Eye (tissue), 1 donor: ENCODE measurements at regions not wholly inside any gene's neighbourhood (a gene's known extent, or its start where the extent isn't known, plus 50 kb on each side); places are given as distances from the start of the nearest gene placed in this dataset.
A peak's percentile ranks its signal among the peaks of the same experiment; 100 is the strongest.
"Not testable (repeated sequence)": the region's sequence is repeated elsewhere in the genome, so short reads cannot be mapped to it uniquely, and the experiment has no call there.

Source experiments
- DNase-seq: peaks from one replicate; pipeline ENCODE4 v3.0.0-alpha.2; 2015

DNA sequence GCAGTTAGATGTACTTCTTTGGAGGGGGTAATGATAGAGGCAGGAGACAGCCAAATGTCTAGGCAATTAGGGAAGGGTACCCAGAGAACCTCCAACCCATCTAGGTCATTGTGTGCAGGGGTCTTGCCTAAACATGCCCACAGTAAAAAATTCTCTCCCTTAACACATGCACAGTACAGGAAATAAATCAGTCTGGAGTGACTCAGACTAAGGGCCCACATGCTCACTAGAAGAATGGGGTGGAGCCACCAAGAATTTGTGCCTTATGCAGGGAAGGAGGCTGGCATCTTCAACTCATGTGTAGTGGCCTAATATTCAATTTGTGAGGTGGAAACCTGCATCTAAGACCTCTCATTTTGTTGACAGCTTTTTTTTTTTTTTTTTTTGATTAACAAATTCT lies 945.3 kb upstream of the GRIA3 start:
- no peak for DNase-seq

DNA sequence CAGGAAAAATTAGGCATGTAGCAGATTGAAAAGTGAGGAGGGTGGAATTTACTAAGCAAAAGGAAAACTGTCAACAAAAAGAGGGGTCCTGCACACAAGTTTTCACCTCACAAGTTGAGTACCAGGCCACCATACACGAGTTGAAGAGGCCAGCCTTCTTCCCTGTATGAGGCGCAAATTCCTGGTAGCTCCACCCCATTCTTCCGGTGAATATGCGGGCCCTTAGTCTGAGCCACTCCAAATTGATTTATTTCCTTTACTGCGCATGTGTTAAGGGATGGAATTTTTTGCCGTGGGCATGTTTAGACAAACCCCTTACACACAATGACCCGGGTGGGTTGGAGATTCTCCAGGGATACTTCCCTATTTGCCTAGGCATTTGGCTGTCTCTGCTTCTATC lies 942.1 kb upstream of the GRIA3 start:
- DNase-seq, result no peak

DNA sequence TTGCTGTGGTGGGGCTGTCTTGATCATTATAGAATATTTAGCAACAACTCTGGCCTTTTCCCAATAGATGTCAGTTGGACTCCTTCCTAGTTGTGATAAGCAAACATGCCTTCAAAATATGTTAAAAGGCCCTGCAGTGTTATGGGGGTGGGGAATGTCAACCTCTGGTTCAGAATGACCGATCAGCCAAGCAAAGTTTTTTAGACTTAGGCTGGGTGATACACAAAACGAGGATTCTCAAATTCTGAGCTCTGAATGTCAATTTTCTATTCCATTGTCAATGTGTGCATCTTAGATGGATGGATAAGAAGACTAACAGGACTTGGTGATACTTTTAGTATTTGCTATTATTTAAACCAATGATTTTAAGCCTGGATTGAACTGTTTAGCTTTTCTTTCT lies 940.0 kb upstream of the GRIA3 start:
- no peak for DNase-seq

DNA sequence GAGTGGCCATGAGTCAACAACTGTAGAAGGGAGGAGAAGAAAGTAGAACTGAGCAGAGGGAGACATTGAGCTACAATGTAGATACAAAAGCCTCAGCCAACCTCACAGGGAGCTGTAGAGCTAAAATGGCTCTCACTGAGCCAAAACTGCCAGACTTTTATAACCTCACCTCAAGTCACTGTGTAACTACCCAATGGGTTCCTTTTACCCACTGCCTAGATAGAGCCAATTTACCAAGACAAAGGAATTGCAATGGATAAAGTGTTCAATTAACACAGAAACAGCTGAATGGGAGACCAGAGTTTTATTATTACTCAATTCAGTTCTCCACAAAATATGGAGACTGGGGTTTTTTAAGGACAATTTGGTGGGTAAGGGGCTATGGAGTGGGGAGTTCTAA lies 938.9 kb upstream of the GRIA3 start:
- no peak for DNase-seq

DNA sequence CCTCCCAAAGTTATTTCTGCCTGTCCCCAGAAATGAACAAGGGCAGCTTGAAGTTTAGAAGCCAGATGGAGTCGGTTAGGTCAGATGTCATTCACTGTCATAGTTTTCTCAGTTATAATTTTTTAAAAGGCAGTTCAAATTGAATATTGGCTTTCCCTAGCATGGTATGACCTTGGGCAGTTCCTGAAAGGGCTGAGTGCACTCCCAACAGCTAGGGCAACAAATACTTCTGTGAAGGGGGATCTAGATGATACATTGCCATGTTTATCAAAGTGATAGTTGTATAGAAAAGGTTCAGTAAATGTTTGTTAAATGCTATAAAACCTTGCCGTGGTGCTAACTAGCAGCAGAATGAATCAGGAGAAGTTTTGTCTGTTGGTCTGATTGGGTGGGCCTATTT lies 938.1 kb upstream of the GRIA3 start:
- no peak for DNase-seq

DNA sequence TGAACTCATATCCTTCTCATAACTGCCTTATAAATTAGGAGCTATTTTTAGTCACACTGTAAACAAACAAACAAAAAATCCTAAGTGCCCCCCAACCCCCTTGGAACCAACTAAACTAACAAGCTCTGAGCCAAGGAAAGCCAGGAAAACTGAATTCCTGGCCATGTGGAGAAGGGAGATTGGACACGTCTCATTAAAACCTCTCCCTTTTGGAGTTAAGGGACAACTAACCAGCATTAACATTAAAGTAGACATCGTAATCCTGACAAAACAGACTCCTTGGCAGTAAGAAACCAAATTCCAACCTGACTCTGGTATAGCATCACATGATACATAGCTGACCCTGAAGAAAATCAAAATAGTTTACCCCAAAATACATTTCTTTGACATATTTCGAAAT lies 937.1 kb upstream of the GRIA3 start:
- no peak for DNase-seq

DNA sequence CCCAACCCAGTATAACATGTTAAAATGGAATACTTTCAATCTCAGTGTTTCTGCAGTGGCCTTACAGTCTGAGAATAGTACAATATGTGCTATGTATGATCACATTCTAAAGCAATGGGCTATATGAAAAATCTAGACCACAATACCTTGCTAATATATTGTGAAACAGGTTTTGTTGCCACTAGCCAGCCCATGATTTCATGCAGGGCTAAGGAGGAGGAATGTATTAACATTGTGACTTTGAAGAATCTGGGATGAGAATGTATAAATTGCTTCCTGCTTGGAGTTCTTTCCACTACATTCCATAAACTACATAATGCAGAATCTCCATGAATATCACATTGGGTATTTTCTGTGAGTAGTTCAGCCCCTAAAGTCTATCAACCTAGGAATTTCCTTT lies 935.4 kb upstream of the GRIA3 start:
- no peak for DNase-seq

DNA sequence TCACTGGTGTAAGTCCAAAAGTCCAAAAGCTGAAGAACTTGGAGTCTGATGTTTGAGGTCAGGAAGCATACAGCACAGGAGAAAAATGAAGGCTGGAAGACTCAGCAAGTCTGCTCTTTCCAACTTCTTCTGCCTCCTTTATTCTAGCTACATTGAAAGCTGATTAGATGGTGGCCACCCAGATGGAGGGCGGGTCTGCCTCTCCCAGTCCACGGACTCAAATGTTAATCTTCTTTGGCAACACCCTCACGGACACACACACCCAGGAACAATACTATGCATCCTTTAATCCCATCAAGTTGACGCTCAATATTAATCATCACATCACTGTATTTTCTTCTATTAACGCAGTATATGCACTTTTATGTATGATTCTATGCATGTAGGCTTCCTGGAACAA lies 931.6 kb upstream of the GRIA3 start:
- DNase-seq, result no peak

DNA sequence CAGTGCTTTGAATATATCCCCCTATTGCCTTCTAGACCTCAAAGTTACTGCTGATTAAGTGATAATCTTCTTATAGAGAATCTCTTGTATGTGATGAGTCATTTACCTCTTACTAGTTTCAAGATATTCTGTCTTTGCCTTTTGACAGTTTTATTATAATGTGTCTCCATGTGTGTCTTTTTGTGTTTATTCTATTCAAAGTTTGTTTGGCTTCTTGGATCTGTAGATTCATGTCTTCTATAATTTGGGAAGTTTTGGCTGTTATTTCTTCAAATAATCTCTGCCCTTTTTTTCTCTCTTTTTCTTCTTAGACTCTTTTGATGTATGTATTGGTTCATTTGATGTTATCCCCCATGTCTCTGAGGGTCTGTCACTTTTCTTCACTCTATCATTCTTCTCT lies 915.7 kb upstream of the GRIA3 start:
- no peak for DNase-seq

DNA sequence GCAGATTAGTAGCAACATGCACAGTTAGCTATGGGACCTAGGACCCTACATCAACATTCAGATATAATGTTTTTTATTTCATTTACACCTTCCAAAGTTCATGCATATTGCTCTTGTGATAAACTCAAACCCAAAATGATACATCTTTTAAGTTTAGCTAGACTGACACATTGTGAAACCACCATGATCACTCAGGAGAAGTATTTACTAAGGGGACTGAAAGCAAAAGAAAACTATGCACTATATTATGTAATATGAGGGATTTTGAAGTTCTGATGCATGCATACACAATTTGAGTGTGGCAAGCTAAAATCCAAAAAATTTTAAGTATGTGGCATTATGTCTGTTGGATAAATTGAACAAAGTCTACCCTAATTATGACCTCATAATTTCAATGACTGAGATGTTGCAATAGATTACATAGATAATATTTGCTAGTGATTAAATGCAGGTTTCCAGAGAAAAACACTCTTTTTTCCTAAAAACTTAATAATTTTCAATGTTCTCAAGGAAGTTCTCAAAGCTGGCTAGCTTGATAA lies 914.8 kb upstream of the GRIA3 start:
- no peak for DNase-seq

DNA sequence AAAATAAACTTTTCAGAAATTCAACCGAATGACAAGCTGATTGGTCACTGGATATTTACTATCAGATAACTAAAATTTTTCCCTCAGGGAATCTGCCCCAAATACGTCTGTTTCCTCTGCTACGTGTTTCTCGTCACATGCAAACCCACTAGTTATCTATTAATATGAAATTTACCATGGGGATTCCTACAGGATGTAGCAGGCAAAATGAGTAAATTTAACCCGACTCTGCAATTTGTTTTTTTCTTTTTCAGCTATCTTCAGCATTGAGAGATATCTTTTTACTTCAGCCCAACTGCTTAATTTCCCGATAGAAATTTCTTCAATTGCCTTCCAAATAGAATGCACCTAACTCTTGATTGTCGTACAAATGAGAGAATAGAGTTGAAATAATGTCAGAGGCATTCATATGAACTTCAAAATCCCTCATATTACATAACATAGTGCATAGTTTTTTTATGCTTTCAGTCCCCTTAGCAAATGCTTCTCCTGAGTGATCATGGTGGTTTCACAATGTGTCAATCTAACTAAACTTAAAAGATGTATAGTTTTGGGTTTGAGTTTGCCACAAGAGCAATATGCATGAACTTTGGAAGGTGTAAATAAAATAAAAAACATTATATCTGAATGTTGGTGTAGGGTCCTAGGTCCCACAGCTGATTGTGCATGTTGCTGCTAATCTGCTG lies 913.1 kb upstream of the GRIA3 start:
- DNase-seq, result no peak

DNA sequence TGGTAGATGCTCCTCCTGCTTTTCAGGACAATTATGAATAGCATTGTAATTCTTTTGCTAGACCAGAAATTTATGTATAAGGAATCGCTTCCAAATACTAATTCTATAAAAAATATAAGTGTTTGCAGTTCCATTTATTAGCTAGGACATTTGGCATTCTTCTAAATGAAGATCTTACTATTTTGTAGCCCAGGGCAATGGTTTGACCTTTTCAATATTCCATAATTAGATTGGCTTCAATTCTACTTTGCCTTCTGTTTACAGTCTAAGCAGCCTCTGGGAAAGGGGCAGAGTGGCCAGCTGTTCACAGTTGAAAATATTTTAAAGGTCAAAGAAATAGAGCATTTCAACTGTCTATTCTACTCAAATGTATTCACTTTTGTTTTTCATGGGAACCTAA lies 912.1 kb upstream of the GRIA3 start:
- DNase-seq, result peak; percentile 1

DNA sequence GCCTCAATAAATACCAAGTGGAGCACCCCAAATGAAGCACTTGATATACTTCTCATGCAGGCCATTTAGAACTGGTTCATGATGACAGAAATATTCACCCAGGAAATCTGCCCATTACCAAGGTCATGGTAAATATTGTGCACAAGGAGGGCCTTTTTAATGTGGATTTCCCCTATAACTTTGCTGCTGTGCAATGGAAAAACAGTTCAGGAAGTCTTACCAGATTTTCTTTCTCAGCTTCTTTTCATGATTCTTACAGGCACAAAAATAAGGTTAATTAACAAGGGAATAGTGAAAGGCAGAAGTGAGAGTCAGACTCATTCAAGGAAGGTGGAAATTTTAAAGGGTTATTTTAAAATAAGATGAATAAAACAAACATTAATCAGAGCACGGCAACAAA lies 904.3 kb upstream of the GRIA3 start:
- DNase-seq, result no peak

DNA sequence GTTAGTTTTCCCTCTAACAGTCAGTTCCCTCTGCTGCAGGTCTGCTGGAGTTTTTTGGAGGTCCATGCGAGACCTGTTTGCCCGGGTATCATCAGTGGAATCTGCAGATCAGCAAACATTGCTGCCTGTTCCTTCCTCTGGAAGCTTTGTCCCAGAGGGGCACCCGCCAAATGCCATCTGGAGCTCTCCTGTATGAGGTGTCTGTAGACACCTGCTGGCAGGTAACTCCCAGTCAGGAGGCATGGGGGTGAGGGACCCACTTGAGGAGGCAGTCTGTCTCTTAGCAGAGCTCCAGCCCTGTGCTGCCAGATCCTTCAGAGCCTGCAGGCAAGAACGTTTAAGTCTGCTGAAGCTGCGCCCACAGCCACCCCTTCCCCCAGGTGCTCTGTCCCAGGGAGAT lies 884.3 kb upstream of the GRIA3 start:
- DNase-seq, result not testable (repeated sequence)

DNA sequence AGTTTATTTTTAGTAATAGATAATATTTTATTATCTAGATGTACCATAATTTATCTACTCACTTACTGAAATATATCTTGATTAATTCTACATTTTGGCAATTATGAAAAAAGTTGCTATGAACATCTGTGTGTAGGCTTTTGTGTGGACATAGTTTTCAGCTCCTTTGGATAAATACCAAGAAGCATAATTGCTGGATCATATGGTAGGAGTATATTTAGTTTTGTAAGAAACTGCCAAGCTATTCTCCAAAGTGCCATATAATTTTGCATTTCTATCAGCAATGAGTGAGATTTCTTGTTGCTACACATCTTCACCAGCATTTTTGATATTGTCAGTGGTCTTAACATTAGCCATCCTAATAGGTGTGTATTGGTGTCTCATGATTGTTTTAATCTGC lies 882.6 kb upstream of the GRIA3 start:
- DNase-seq, result no peak

DNA sequence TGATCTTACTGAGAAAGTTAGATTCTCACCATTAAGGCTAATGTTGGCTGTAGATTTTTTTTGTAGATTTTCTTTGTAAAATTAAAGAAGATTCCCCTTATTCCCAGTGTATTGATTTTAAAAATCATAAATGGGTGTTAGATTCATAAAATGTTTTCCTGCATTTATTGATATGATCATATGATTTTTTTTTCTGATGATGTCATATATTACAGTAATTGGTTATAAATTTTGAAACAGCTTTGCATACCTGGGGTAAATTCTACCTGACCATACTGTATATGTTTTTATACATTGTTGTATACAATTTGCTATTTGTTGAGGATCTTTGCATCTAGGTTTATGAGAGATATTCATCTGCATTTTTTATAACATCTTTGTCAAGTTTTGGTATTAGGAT lies 880.3 kb upstream of the GRIA3 start:
- DNase-seq, result no peak

DNA sequence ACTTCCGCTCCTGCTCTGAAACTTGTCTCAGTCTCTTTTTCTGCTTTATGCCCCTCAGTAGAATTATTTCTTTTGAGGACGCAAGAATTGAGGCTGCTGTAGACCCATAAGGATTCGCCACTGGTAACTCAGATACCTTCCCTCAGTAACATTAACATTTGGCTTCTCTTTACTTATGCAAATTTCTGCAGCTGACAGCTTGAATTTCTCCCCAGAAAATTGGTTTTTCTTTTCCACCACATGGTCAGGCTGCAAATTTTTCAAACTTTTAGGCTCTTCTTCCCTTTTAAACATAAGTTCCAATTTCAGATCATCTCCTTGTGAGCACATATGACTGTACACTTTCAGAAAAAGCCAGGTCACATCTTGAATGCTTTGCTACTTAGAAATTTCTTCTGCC lies 839.3 kb upstream of the GRIA3 start:
- no peak for DNase-seq

DNA sequence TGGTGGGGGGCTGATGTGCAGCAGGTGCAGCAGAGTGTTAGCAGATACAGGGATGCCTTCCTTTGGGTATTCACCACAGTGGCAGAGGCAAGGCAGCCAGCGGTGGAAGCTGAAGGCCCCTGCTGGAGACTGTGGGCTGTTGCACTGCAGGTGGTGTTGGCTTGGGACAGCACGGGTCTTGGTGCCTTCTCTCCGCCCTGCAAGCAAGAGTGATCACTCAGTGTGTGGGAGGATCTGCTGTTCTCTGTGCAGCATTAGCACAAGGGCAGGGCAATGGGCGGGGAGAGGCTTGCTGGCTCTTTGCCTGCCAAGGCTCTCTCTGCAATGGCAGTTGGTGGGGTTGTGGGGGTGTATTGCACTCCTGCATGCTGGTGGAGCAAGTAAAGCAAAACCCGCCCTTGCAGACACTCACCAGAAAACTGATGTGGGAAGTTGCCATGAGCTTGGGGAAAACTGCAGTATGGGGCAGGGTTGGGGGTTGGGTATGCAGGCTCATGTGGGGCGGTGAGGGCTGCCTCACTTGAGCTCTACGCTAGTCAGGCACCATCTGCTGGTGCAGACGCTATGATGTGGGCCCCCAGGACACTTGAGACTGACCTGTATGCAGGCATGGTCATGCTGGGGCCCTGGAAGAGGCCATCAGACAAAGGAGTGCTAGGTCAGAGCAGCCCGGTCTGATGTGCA lies 820.8 kb upstream of the GRIA3 start:
- no peak for DNase-seq

DNA sequence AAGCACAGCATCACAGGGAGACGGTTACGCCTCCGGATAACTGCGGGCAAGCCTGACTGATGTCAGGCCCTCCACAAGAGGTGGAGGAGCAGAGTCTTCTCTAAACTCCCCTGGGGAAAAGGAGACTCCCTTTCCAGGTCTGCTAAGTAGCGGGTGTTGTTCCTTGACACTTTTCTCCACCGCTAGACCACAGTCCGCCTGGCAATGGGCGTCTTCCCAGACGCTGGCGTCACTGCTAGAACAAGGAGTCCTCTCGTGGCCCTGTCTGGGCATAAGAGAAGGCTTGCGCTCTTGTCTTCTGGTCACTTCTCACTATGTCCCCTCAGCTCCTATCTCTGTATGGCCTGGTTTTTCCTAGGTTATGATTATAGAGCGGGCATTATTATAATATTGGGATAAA lies 808.5 kb upstream of the GRIA3 start:
- not testable (repeated sequence) for DNase-seq

DNA sequence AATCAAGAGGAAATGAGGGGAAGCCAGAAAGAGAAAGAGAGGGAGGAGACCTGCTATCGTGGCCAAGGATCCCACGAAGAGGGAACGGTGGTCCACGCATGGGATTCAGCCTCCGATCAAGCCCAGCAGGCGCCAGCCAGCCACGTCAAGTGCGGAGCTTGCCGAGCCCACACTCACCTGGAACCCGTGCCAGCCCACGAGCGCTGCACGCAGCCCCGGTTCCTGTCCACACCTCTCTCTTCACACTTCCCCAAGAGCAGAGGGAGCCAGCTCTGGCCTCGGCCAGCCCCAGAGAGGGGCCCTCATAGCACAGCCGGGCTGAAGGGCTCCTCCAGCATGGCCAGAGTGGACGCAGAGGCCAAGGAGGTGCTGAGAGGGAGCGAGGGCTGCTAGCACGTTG lies 795.1 kb upstream of the GRIA3 start:
- DNase-seq, result no peak

DNA sequence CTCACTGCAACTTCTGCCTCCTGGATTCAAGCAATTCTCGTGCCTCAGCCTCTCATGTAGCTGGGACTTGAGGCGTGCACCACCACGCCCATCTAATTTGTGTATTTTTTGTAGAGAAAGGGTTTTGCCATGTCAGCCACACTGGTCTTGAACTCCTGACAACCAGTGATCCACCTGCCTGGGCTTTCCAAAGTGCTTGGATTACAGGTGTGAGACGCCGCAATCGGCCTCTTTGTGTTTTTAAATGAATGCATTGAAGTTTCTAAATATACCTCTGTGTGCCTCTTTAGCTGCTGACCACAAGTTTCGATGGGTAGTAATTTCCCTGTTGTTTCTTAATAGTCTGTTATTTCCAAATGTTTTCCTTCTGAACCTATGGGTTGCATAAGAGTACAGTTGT lies 765.3 kb upstream of the GRIA3 start:
- no peak for DNase-seq

DNA sequence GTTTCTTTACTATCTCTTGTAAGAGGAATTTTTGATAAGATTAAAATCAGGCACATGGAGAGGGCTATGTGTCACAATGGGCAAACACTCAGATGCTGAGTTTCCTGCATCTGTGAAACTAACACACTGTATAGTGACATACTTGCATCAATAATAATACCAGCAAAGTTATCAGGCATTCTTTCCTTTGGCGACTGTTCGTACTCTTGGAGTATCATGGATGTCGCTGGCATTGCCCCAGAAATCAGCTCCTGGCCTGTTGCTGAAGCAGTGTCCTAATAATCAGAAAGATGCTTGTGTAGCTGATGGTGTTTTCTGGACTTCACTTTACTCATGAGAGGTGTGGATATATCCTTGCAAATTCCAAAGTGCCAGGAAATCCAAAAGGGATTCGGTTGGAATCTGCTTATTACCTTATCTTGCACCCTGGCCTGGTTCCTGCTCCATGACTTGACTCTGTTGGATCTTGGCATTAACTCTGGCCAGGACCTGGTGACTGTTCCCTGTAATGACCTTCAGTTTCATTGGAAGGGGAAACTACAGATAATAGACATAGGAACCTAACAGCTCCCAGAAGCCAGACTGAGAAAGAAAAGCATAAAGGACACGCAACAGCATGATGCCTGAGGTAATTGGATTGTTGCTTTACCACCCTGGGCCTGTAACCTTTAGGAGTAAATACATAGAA lies 762.5 kb upstream of the GRIA3 start:
- no peak for DNase-seq

DNA sequence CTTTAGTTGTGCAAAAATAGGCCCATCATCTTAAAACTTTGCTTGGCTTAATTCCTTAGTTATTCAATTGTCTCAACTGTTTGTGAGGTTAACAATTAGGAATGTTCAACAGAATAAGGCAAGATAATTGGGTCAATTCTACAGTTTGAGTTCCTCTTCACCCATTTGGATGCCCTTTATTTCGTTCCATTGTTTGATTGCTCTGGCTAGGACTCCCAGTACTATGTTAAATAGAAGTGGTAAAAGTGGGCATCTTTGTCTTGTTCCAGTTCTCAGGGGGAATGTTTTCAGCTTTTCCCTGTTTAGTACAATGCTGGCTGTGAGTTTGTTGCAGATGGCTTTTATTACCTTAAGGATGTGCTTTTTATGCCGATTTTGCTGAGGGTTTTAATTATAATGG lies 761.5 kb upstream of the GRIA3 start:
- peak; percentile 1 for DNase-seq

DNA sequence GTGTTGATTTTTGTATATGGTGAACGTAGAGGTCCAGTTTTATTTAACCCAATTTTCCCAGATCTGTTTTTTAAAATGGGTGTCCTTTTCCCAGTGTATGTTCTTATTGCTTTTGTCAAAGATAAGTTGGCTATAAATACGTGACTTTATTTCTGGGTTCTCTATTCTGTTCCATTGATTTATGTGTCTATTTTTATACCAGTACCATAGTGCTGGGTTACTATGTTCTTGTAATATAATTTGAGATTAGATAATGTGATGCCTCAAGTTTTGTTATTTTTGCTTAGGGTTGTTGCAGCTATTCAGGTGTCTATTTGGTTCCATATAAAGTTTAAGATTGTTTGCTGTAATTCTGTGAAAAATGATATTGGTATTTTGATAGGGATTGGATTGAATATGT lies 749.1 kb upstream of the GRIA3 start:
- DNase-seq, result no peak
